RCC 7860 (cell line): ENCODE measurements at regions not wholly inside any gene's neighbourhood (a gene's known extent, or its start where the extent isn't known, plus 50 kb on each side); places are given as distances from the start of the nearest gene placed in this dataset.

Experiments
- DNase-seq: peaks from one replicate; pipeline ENCODE4 v3.0.0-alpha.2; 2015; ENCODE audit warnings: low spot score
- FAIRE-seq: peaks from 2 replicates; lab custom pipeline; 2012; peaks lifted over from hg19 to GRCh38; lab: Jason Lieb, UNC

- DNase-seq (no peak), FAIRE-seq (no peak)
These were observed 137.2 kb upstream of the EDNRA start for GRCh38 chr4:147343692-147344091.

GRCh38 chr4:147345662-147346061, 135.2 kb upstream of the EDNRA start:
- FAIRE-seq (no peak), DNase-seq (peak; percentile 3)

GRCh38 chr4:147347217-147347616, 133.7 kb upstream of the EDNRA start:
- FAIRE-seq (no peak), DNase-seq (no peak)

- FAIRE-seq = no peak
These were observed 131.7 kb upstream of the EDNRA start for GRCh38 chr4:147349193-147349592.

GRCh38 chr4:147351083-147351787, 129.7 kb upstream of the EDNRA start:
- DNase-seq = no peak
- FAIRE-seq = no peak

More at GRCh38 chr4:147349193-147349592, 131.7 kb upstream of the EDNRA start:
- DNase-seq = no peak

- DNase-seq (no peak), FAIRE-seq (no peak)
These were observed 126.7 kb upstream of the EDNRA start for GRCh38 chr4:147354237-147354636.

- DNase-seq (no peak), FAIRE-seq (no peak)
These were observed 125.8 kb upstream of the EDNRA start for GRCh38 chr4:147355032-147355656.

- peak; percentile 13 for DNase-seq
- no peak for FAIRE-seq
These were observed 125.0 kb upstream of the EDNRA start for GRCh38 chr4:147355847-147356246.

- no peak for DNase-seq
- no peak for FAIRE-seq
These were observed 120.6 kb upstream of the EDNRA start for GRCh38 chr4:147360301-147360700.

- peak; percentile 73 for FAIRE-seq
- peak; percentile 55 for DNase-seq
These were observed 119.2 kb upstream of the EDNRA start for GRCh38 chr4:147361726-147362125.

- DNase-seq (no peak), FAIRE-seq (no peak)
These were observed 118.0 kb upstream of the EDNRA start for GRCh38 chr4:147362938-147363337.

GRCh38 chr4:147363514-147363913, 117.4 kb upstream of the EDNRA start:
- FAIRE-seq = no peak
- no peak for DNase-seq

GRCh38 chr4:147365396-147365795, 115.5 kb upstream of the EDNRA start:
- FAIRE-seq = no peak
- DNase-seq = no peak

- no peak for FAIRE-seq
These were observed 114.7 kb upstream of the EDNRA start for GRCh38 chr4:147366164-147366563.

GRCh38 chr4:147367891-147368290, 113.0 kb upstream of the EDNRA start:
- DNase-seq (no peak), FAIRE-seq (no peak)

More at GRCh38 chr4:147366164-147366563, 114.7 kb upstream of the EDNRA start:
- DNase-seq = no peak

GRCh38 chr4:147368948-147369347, 111.9 kb upstream of the EDNRA start:
- DNase-seq = no peak

GRCh38 chr4:147370473-147370872, 110.4 kb upstream of the EDNRA start:
- no peak for FAIRE-seq

More at GRCh38 chr4:147368948-147369347, 111.9 kb upstream of the EDNRA start:
- no peak for FAIRE-seq

GRCh38 chr4:147370881-147371280, 110.0 kb upstream of the EDNRA start:
- FAIRE-seq = no peak
- DNase-seq = no peak

More at GRCh38 chr4:147370473-147370872, 110.4 kb upstream of the EDNRA start:
- peak; percentile 9 for DNase-seq

- peak; percentile 90 for FAIRE-seq
These were observed 109.2 kb upstream of the EDNRA start for GRCh38 chr4:147371661-147372060.

GRCh38 chr4:147378780-147379179, 102.1 kb upstream of the EDNRA start:
- no peak for FAIRE-seq
- no peak for DNase-seq

More at GRCh38 chr4:147371661-147372060, 109.2 kb upstream of the EDNRA start:
- peak; percentile 67 for DNase-seq

- FAIRE-seq = no peak
These were observed 99.1 kb upstream of the EDNRA start for GRCh38 chr4:147381749-147382148.

GRCh38 chr4:147388018-147388417, 92.9 kb upstream of the EDNRA start:
- no peak for FAIRE-seq
- DNase-seq = no peak

More at GRCh38 chr4:147381749-147382148, 99.1 kb upstream of the EDNRA start:
- DNase-seq = no peak
